ENCODE measurements at regions not wholly inside any gene's neighbourhood (a gene's known extent, or its start where the extent isn't known, plus 50 kb on each side); places are given as distances from the start of the nearest gene placed in this dataset.

GRCh38 chr11:121898903-121899302 is 217.1 kb downstream of the BLID start:
- CTCF ChIA-PET: no interaction called here
- Histone ChIP-seq H3K36me3 (ENCODE audit: control insufficient read depth, insufficient read depth, low read length) (no peaks in the 10 kb centered on the region), H3K4me3 (ENCODE audit: low read depth in 2 of 2, low read length in 2 of 2) (no peak overlapping the region), H3K27me3 (ENCODE audit: control insufficient read depth, insufficient read depth, low read length) (0 out of 2 replicates have a peak, but pooled peaks cover 2% of the 10 kb centered on the region), H3K9me3 (ENCODE audit: control insufficient read depth, insufficient read depth, low read depth, low read length) (no peaks in the 10 kb centered on the region), H3K27ac (ENCODE audit: low read length) (no peak overlapping the region), H3K4me1 (ENCODE audit: control insufficient read depth, insufficient read depth, low read length) (no peaks in the 10 kb centered on the region)
- intact Hi-C loops (cut with micrococcal nuclease; ENCODE audit: unreplicated experiment): no loop called here
- BruUV-seq (replicated peaks): no TSS peak
- ATAC-seq (no peak), DNase-seq (ENCODE audit: low read depth, low spot score) (no peak)
- no peak for TF ChIP-seq CTCF (IDR thresholded peaks at IDR 0.05)
- no peak for TF ChIP-seq REST (IDR thresholded peaks at IDR 0.05; ENCODE audit: insufficient read depth in 1 of 2, low read depth in 2 of 2, low read length in 1 of 2)
- TF ChIP-seq POLR2AphosphoS5 (IDR thresholded peaks at IDR 0.05; ENCODE audit: low read depth, low read length): no peak
- no peak for TF ChIP-seq TCF7L2 (IDR thresholded peaks at IDR 0.05; ENCODE audit: low read depth, low read length)
- TF ChIP-seq SIN3A (IDR thresholded peaks at IDR 0.05; ENCODE audit: borderline replicate concordance, insufficient read depth, low read depth, low read length): no peak
- POLR2A ChIA-PET: no interaction called here
- in situ Hi-C loops (cut with HindIII; ENCODE audit: low pct_unique_long_range_greater_than_20kb, low sequenced_read_pairs): no loop called here

GRCh38 chr11:121895919-121896318 is 220.1 kb downstream of the BLID start:
- TF ChIP-seq CTCF (IDR thresholded peaks at IDR 0.05) (no peak), TCF7L2 (IDR thresholded peaks at IDR 0.05; ENCODE audit: low read depth, low read length) (no peak), REST (IDR thresholded peaks at IDR 0.05; ENCODE audit: insufficient read depth in 1 of 2, low read depth in 2 of 2, low read length in 1 of 2) (no peak), POLR2AphosphoS5 (IDR thresholded peaks at IDR 0.05; ENCODE audit: low read depth, low read length) (no peak), SIN3A (IDR thresholded peaks at IDR 0.05; ENCODE audit: borderline replicate concordance, insufficient read depth, low read depth, low read length) (no peak)
- no peak for DNase-seq (ENCODE audit: low read depth, low spot score)
- H3K4me1 ChIP-seq (ENCODE audit: control insufficient read depth, insufficient read depth, low read length): no peaks in the 10 kb centered on the region
- no peaks in the 10 kb centered on the region for H3K9me3 ChIP-seq (ENCODE audit: control insufficient read depth, insufficient read depth, low read depth, low read length)
- ChIA-PET POLR2A (no interaction called here), CTCF (no interaction called here)
- H3K27me3 ChIP-seq (ENCODE audit: control insufficient read depth, insufficient read depth, low read length): 0 out of 2 replicates have a peak, but pooled peaks cover 2% of the 10 kb centered on the region
- no peak overlapping the region for H3K27ac ChIP-seq (ENCODE audit: low read length)
- intact Hi-C loops (cut with micrococcal nuclease; ENCODE audit: unreplicated experiment): no loop called here
- no peak overlapping the region for H3K4me3 ChIP-seq (ENCODE audit: low read depth in 2 of 2, low read length in 2 of 2)
- ATAC-seq: no peak
- no peaks in the 10 kb centered on the region for H3K36me3 ChIP-seq (ENCODE audit: control insufficient read depth, insufficient read depth, low read length)
- no TSS peak for BruUV-seq (replicated peaks)
- in situ Hi-C loops (cut with HindIII; ENCODE audit: low pct_unique_long_range_greater_than_20kb, low sequenced_read_pairs): no loop called here

All from Panc1 (cell line).